ENCODE measurements at regions not wholly inside any gene's neighbourhood (a gene's known extent, or its start where the extent isn't known, plus 50 kb on each side); places are given as distances from the start of the nearest gene placed in this dataset.

- Histone ChIP-seq H3K27me3 (ENCODE audit: control insufficient read depth in 2 of 2, insufficient read depth in 2 of 2, low read length in 2 of 2) (peaks cover 0 to 2% of the 10 kb centered on the region in 2 experiments), H3K79me2 (ENCODE audit: control insufficient read depth, insufficient read depth, low read length) (no peaks in the 10 kb centered on the region), H3K27ac (ENCODE audit: insufficient read depth, low read depth, low read length) (no peak overlapping the region), H3K4me2 (ENCODE audit: insufficient read depth, low read length) (no peak overlapping the region), H3K4me3 (replicated peaks in 1 of 3; ENCODE audit: insufficient read depth in 1 of 3, low read depth in 1 of 3, low read length in 3 of 3) (no peak overlapping the region), H3K9me1 (replicated peaks; ENCODE audit: control insufficient read depth, extremely low read depth, insufficient read depth, low read length) (no peaks in the 10 kb centered on the region), H3K9me3 (replicated peaks; ENCODE audit: control insufficient read depth, insufficient read depth, low read length) (no peaks in the 10 kb centered on the region), H3K9ac (replicated peaks; ENCODE audit: extremely low read depth, insufficient read depth, low read length) (no peak overlapping the region), H2AFZ (ENCODE audit: low read depth, low read length) (no peak overlapping the region), H3K4me1 (ENCODE audit: control insufficient read depth, extremely low read depth, insufficient read depth, low read length) (no peaks in the 10 kb centered on the region), H3K36me3 (ENCODE audit: control insufficient read depth in 2 of 2, extremely low read depth in 1 of 2, insufficient read depth in 2 of 2, low read length in 2 of 2) (no peaks in the 10 kb centered on the region), H4K20me1 (replicated peaks; ENCODE audit: control insufficient read depth, extremely low read depth, insufficient read depth, low read length) (no peaks in the 10 kb centered on the region)
- ChIA-PET POLR2A (no interaction called here), CTCF (no interaction called here)
- no peak for DNase-seq (ENCODE audit: low read depth, low spot score)
- intact Hi-C loops (cut with micrococcal nuclease) (no loop called here), dilution Hi-C loops (cut with MboI; ENCODE audit: extremely low pct_ligation_motif_present, low sequenced_read_pairs) (no loop called here)
- BruUV-seq (replicated peaks), result no TSS peak
- TF ChIP-seq FOS (IDR thresholded peaks at IDR 0.05; ENCODE audit: borderline replicate concordance, insufficient read depth, low read length) (no peak), GATA2 (IDR thresholded peaks at IDR 0.05; ENCODE audit: insufficient read depth, insufficient read length, low read depth, low read length) (no peak), POLR2AphosphoS5 (IDR thresholded peaks at IDR 0.05; ENCODE audit: insufficient read depth, low read depth, low read length) (no peak), CTCF (IDR thresholded peaks at IDR 0.05; ENCODE audit: extremely low read depth in 1 of 2, insufficient read depth in 1 of 2, low read depth in 1 of 2, low read length in 2 of 2) (no peak), EZH2 (IDR thresholded peaks at IDR 0.05; ENCODE audit: borderline replicate concordance, low read depth, low read length, severe bottlenecking) (no peak), MYC (IDR thresholded peaks at IDR 0.05; ENCODE audit: low read depth, low read length) (no peak), MAX (IDR thresholded peaks at IDR 0.05; ENCODE audit: insufficient read depth, insufficient read length) (no peak), JUN (IDR thresholded peaks at IDR 0.05; ENCODE audit: borderline replicate concordance, insufficient read depth, insufficient read length, low read depth) (no peak), POLR2A (IDR thresholded peaks at IDR 0.05; ENCODE audit: low read depth, low read length) (no peak)
- FAIRE-seq, result no peak
These were observed 56.9 kb upstream of the PIP5K1B start for GRCh38 chr9:68648164-68648563.

Data from endothelial cell of umbilical vein (primary cell).